ENCODE measurements at regions not wholly inside any gene's neighbourhood (a gene's known extent, or its start where the extent isn't known, plus 50 kb on each side); places are given as distances from the start of the nearest gene placed in this dataset.

GRCh38 chr12:60020068-60020467 is 424.2 kb downstream of the SLC16A7 start:
- H3K4me2 ChIP-seq (ENCODE audit: low read length), result no peak overlapping the region
- H3K27me3 ChIP-seq (ENCODE audit: insufficient read depth, low read depth, low read length), result no peaks in the 10 kb centered on the region

GRCh38 chr12:60021235-60021634 is 425.4 kb downstream of the SLC16A7 start:
- Histone ChIP-seq H3K36me3 (ENCODE audit: insufficient read depth, low read length) (no peaks in the 10 kb centered on the region), H3K27ac (ENCODE audit: low read length) (no peak overlapping the region), H3K4me3 (ENCODE audit: low read length) (no peak overlapping the region), H3K4me2 (ENCODE audit: low read length) (no peak overlapping the region), H2AFZ (ENCODE audit: low read depth, low read length) (no peak overlapping the region), H3K9ac (ENCODE audit: low read length) (no peak overlapping the region), H3K27me3 (ENCODE audit: insufficient read depth, low read depth, low read length) (no peaks in the 10 kb centered on the region), H3K9me2 (ENCODE audit: insufficient read depth, low read length) (no peaks in the 10 kb centered on the region), H3K9me3 (ENCODE audit: low read length) (no peaks in the 10 kb centered on the region), H4K20me1 (ENCODE audit: insufficient read depth) (no peaks in the 10 kb centered on the region), H3F3A (ENCODE audit: insufficient read depth, low read length, poor library complexity, severe bottlenecking) (no peaks in the 10 kb centered on the region), H3K79me2 (replicated peaks; ENCODE audit: insufficient read depth, low read length) (no peaks in the 10 kb centered on the region)
- TF ChIP-seq MXI1 (conservative IDR thresholded peaks at IDR 0.05; ENCODE audit: poor library complexity, severe bottlenecking), result no peak
- no peak for TF ChIP-seq POLR2AphosphoS5 (IDR thresholded peaks at IDR 0.05)
- no peak for TF ChIP-seq CTCF (IDR thresholded peaks at IDR 0.05; ENCODE audit: poor library complexity, severe bottlenecking)
- TF ChIP-seq, protein P1, sequence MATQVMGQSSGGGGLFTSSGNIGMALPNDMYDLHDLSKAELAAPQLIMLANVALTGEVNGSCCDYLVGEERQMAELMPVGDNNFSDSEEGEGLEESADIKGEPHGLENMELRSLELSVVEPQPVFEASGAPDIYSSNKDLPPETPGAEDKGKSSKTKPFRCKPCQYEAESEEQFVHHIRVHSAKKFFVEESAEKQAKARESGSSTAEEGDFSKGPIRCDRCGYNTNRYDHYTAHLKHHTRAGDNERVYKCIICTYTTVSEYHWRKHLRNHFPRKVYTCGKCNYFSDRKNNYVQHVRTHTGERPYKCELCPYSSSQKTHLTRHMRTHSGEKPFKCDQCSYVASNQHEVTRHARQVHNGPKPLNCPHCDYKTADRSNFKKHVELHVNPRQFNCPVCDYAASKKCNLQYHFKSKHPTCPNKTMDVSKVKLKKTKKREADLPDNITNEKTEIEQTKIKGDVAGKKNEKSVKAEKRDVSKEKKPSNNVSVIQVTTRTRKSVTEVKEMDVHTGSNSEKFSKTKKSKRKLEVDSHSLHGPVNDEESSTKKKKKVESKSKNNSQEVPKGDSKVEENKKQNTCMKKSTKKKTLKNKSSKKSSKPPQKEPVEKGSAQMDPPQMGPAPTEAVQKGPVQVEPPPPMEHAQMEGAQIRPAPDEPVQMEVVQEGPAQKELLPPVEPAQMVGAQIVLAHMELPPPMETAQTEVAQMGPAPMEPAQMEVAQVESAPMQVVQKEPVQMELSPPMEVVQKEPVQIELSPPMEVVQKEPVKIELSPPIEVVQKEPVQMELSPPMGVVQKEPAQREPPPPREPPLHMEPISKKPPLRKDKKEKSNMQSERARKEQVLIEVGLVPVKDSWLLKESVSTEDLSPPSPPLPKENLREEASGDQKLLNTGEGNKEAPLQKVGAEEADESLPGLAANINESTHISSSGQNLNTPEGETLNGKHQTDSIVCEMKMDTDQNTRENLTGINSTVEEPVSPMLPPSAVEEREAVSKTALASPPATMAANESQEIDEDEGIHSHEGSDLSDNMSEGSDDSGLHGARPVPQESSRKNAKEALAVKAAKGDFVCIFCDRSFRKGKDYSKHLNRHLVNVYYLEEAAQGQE (IDR thresholded peaks at IDR 0.05; ENCODE audit: borderline replicate concordance), result no peak
- no peak for TF ChIP-seq SMC3 (conservative IDR thresholded peaks at IDR 0.05; ENCODE audit: poor library complexity)
- TF ChIP-seq EP300 (conservative IDR thresholded peaks at IDR 0.05; ENCODE audit: poor library complexity, severe bottlenecking), result no peak
- no peak for TF ChIP-seq TAF1 (IDR thresholded peaks at IDR 0.05; ENCODE audit: low read depth)
- no peak for TF ChIP-seq RAD21 (conservative IDR thresholded peaks at IDR 0.05)
- no peak for TF ChIP-seq EZH2 (IDR thresholded peaks at IDR 0.05; ENCODE audit: borderline replicate concordance, insufficient read depth, low read length, poor library complexity, severe bottlenecking)

More at GRCh38 chr12:60020068-60020467, 424.2 kb downstream of the SLC16A7 start:
- Histone ChIP-seq H3K27ac (ENCODE audit: low read length) (no peak overlapping the region), H3K9ac (ENCODE audit: low read length) (no peak overlapping the region), H2AFZ (ENCODE audit: low read depth, low read length) (no peak overlapping the region), H3K79me2 (replicated peaks; ENCODE audit: insufficient read depth, low read length) (no peaks in the 10 kb centered on the region), H3K9me2 (ENCODE audit: insufficient read depth, low read length) (no peaks in the 10 kb centered on the region), H4K20me1 (ENCODE audit: insufficient read depth) (no peaks in the 10 kb centered on the region), H3K9me3 (ENCODE audit: low read length) (no peaks in the 10 kb centered on the region), H3F3A (ENCODE audit: insufficient read depth, low read length, poor library complexity, severe bottlenecking) (no peaks in the 10 kb centered on the region), H3K36me3 (ENCODE audit: insufficient read depth, low read length) (no peaks in the 10 kb centered on the region), H3K4me3 (ENCODE audit: low read length) (no peak overlapping the region)
- no peak for TF ChIP-seq EZH2 (IDR thresholded peaks at IDR 0.05; ENCODE audit: borderline replicate concordance, insufficient read depth, low read length, poor library complexity, severe bottlenecking)
- TF ChIP-seq MXI1 (conservative IDR thresholded peaks at IDR 0.05; ENCODE audit: poor library complexity, severe bottlenecking), result no peak
- no peak for TF ChIP-seq CTCF (IDR thresholded peaks at IDR 0.05; ENCODE audit: poor library complexity, severe bottlenecking)
- TF ChIP-seq TAF1 (IDR thresholded peaks at IDR 0.05; ENCODE audit: low read depth), result no peak
- no peak for TF ChIP-seq RAD21 (conservative IDR thresholded peaks at IDR 0.05)
- no peak for TF ChIP-seq EP300 (conservative IDR thresholded peaks at IDR 0.05; ENCODE audit: poor library complexity, severe bottlenecking)
- no peak for TF ChIP-seq SMC3 (conservative IDR thresholded peaks at IDR 0.05; ENCODE audit: poor library complexity)
- TF ChIP-seq, protein P1 (IDR thresholded peaks at IDR 0.05; ENCODE audit: borderline replicate concordance), result no peak
- TF ChIP-seq POLR2AphosphoS5 (IDR thresholded peaks at IDR 0.05), result no peak

All from neural cell (in vitro differentiated cells).